ENCODE measurements at regions not wholly inside any gene's neighbourhood (a gene's known extent, or its start where the extent isn't known, plus 50 kb on each side); places are given as distances from the start of the nearest gene placed in this dataset.

DNA sequence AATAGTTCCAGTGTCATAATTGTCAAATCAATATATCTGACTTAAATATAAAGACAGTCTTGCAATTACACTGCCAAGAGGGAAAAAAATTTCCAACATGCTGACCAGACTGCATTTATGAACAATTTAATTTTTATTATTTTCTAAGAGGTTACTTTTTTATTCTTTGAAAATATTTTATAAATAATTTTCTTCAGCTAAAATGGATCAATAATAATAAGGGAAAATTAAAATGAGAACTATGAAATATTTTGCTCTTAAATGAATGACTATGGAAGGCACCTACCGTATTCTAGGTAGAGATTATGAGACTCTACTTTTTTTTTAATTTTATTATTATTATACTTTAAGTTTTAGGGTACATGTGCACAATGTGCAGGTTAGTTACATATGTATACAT lies 1032.5 kb upstream of the LRRN3 start:
- TF ChIP-seq YY1 (IDR thresholded peaks at IDR 0.05; ENCODE audit: insufficient read depth, insufficient read length), result no peak
- TF ChIP-seq ZNF274 (IDR thresholded peaks at IDR 0.05; ENCODE audit: low read depth, low read length), result no peak
- no peak for TF ChIP-seq SUZ12 (IDR thresholded peaks at IDR 0.05; ENCODE audit: extremely low read depth, insufficient read depth, insufficient read length)
